Lower lobe of right lung (tissue), 2 donors: ENCODE measurements at regions not wholly inside any gene's neighbourhood (a gene's known extent, or its start where the extent isn't known, plus 50 kb on each side); places are given as distances from the start of the nearest gene placed in this dataset.

Experiments used
- ATAC-seq, 2 donors: fragments of 200-7000 bp; cut with Tn5 transposase; one replicate each; pipeline ENCODE4 v1.9.1; 2020 to 2022; ENCODE audit warnings: mild to moderate bottlenecking in 2 of 2, moderate library complexity in 2 of 2
- DNase-seq: peaks from one replicate; pipeline ENCODE4 v3.0.0-alpha.2; 2020
- H3K27ac ChIP-seq: fragments of 200-600 bp; one replicate; pipeline ENCODE4 v1.8.0; 2022
- H3K27me3 ChIP-seq: fragments of 200-600 bp; one replicate; pipeline ENCODE4 v1.8.0; 2022; ENCODE audit warnings: low read depth
- H3K36me3 ChIP-seq: fragments of 200-600 bp; one replicate; pipeline ENCODE4 v1.8.0; 2022; ENCODE audit warnings: mild to moderate bottlenecking
- H3K4me1 ChIP-seq: fragments of 200-600 bp; one replicate; pipeline ENCODE4 v1.8.0; 2022
- H3K4me3 ChIP-seq: fragments of 200-600 bp; one replicate; pipeline ENCODE4 v1.8.0; 2022; ENCODE audit warnings: mild to moderate bottlenecking
- H3K9me3 ChIP-seq: fragments of 200-600 bp; one replicate; pipeline ENCODE4 v1.8.0; 2022
- intact Hi-C: fragments of 100-400 bp; cut with DNase I; formaldehyde crosslinking; loops from one replicate; pipeline ENCODE4 v1.11.0; 2022
- TF ChIP-seq, protein P1 (sequence below): fragments of 200-600 bp; IDR thresholded peaks from one replicate; pipeline ENCODE4 v1.8.0; 2022; ENCODE audit warnings: antibody characterized with exemption, mild to moderate bottlenecking
- donor health status: DM: no; HTN: yes; CAD: no; lungs with severe emphysema.

DNA sequence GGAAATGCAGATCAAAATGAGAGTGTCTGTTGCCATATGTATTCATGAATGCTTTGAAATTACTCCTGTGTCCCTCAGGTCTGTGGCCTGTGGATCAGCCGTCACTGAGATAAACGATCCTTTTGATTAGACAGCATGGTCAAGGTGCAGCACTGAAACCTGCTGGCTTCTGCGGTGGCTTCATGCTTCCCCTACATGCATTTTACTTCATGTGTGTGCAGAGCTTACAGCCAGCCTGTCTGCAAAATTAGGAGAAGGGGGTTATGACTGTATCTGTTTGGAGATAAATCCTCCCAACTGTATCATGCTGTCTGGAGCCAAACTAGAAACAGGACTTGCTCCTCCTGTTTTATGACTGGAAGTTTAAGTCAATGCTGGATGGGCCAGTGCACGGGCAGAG lies 71.0 kb upstream of the PLPP4 start:
- intact Hi-C loops, result no loop called here
- H3K36me3 ChIP-seq, result no peaks in the 10 kb centered on the region
- no peak for DNase-seq
- ATAC-seq, result no peak
- TF ChIP-seq, protein P1, sequence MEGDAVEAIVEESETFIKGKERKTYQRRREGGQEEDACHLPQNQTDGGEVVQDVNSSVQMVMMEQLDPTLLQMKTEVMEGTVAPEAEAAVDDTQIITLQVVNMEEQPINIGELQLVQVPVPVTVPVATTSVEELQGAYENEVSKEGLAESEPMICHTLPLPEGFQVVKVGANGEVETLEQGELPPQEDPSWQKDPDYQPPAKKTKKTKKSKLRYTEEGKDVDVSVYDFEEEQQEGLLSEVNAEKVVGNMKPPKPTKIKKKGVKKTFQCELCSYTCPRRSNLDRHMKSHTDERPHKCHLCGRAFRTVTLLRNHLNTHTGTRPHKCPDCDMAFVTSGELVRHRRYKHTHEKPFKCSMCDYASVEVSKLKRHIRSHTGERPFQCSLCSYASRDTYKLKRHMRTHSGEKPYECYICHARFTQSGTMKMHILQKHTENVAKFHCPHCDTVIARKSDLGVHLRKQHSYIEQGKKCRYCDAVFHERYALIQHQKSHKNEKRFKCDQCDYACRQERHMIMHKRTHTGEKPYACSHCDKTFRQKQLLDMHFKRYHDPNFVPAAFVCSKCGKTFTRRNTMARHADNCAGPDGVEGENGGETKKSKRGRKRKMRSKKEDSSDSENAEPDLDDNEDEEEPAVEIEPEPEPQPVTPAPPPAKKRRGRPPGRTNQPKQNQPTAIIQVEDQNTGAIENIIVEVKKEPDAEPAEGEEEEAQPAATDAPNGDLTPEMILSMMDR, result no peak
- H3K27ac ChIP-seq, result no peak overlapping the region
- H3K9me3 ChIP-seq, result no peaks in the 10 kb centered on the region
- no peaks in the 10 kb centered on the region for H3K27me3 ChIP-seq
- H3K4me3 ChIP-seq, result no peak overlapping the region
- no peaks in the 10 kb centered on the region for H3K4me1 ChIP-seq

DNA sequence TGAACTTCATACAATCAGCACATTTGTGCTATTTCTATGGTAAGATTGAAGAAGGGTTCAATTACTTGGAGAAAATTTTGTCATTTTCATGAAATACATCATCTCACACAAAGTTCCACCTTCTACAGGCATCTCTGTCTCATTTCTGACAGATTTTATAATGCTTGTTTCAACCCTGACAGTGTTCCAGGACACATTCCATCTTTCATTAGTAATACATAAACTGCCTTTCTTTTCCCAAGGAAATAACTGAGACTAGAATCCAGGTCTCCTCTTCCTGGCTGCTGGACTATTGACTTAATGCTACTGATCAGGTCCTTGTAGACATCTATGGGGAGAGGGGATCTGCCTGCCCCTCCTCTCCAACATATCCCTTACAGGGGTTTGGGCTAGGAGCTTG lies 70.1 kb upstream of the PLPP4 start:
- Histone ChIP-seq H3K4me3 (no peak overlapping the region), H3K27me3 (no peaks in the 10 kb centered on the region), H3K27ac (no peak overlapping the region), H3K36me3 (no peaks in the 10 kb centered on the region), H3K9me3 (no peaks in the 10 kb centered on the region), H3K4me1 (no peaks in the 10 kb centered on the region)
- TF ChIP-seq, protein P1, result no peak
- no peak for ATAC-seq
- no peak for DNase-seq
- intact Hi-C loops, result no loop called here

DNA sequence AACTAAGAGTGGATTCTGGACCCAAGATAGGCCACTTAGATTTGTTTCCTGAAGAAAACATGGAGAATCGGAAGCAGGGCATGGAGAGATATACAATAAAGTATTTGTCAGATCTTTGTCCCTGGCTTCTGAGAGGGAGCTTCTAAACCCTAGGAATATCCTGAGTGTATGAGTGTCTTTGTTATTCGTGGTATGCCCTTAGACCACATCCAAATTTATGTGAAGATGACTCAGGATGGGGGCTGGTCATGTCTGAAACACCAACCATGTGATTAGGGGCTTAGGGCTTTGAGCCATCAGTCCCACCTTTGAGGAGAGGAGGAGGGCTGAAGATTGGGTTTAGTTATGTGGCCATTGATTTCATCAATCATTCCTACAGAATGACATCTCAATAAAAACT lies 69.7 kb upstream of the PLPP4 start:
- Histone ChIP-seq H3K27me3 (no peaks in the 10 kb centered on the region), H3K4me3 (no peak overlapping the region), H3K9me3 (no peaks in the 10 kb centered on the region), H3K4me1 (no peaks in the 10 kb centered on the region), H3K36me3 (no peaks in the 10 kb centered on the region), H3K27ac (no peak overlapping the region)
- no peak for DNase-seq
- intact Hi-C loops, result no loop called here
- TF ChIP-seq, protein P1, result no peak
- ATAC-seq, result no peak

DNA sequence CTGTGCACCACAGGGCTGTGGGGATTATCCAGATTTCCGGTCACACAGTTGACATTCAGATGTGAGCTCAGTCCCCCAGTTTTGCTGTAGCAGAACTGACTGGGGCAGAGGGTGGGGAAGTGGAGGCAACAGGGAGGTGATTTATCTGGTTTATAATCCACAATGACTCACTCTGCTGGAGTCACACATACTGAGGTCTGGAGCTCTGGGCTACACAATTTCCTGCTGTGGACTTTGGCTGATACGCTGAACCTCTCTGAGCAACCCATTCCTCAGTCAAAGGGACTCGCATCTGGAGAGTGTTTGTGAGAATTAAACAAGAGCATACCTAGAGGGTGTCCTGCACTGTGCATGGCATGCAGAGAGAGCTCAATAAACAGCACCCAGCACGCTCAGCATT lies 64.8 kb upstream of the PLPP4 start:
- Histone ChIP-seq H3K27ac (no peak overlapping the region), H3K36me3 (no peaks in the 10 kb centered on the region), H3K4me1 (no peaks in the 10 kb centered on the region), H3K27me3 (no peaks in the 10 kb centered on the region), H3K9me3 (no peaks in the 10 kb centered on the region), H3K4me3 (no peak overlapping the region)
- TF ChIP-seq, protein P1, result no peak
- DNase-seq (no peak), ATAC-seq (peak in 1 of 2 donors; percentile 10)
- intact Hi-C loops, result no loop called here

DNA sequence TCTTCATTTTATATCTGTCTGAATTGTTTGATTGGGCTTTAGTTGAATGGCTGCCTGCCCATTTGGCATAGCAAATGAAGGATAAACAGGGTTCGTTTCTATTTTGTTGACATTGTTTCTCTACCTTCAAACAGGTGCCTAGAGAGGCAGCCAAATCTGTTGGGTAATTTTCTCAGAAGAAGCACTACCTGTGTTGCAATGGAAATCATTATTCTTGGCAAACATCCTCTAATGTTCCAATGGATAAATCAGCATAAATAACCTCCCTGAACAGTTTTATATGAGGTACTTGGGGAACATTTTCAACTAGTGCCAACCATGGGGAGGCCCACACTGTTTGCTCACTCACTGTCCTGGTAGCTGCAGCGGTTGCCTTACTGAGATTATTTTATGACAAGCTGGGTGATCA lies 64.4 kb upstream of the PLPP4 start:
- no peaks in the 10 kb centered on the region for H3K4me1 ChIP-seq
- H3K27me3 ChIP-seq, result no peaks in the 10 kb centered on the region
- intact Hi-C loops, result no loop called here
- no peak overlapping the region for H3K27ac ChIP-seq
- peak in 1 of 2 donors; percentile 13 for ATAC-seq
- H3K4me3 ChIP-seq, result no peak overlapping the region
- no peaks in the 10 kb centered on the region for H3K9me3 ChIP-seq
- DNase-seq, result no peak
- no peaks in the 10 kb centered on the region for H3K36me3 ChIP-seq
- TF ChIP-seq, protein P1, result no peak

DNA sequence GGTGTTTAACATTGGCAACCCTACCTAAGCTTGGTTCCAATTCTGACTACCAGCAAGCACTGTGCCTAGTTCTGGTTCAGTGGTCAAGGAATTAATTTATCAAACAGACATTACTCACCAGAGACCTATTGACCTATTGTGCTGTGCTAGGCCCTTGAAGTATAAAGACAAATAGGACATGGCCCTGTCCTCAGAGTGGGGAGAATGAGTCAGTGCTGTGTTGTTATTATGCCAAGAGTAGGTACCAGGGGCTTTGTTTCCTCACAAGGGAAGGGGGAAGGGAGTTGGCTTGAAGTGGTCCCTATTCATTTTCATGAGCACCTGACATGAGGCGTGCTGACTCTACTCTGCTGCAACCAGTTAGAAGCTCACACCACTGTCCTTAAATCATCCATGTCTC lies 62.6 kb upstream of the PLPP4 start:
- TF ChIP-seq, protein P1, result no peak
- H3K4me3 ChIP-seq, result no peak overlapping the region
- intact Hi-C loops, result no loop called here
- H3K27ac ChIP-seq, result no peak overlapping the region
- no peaks in the 10 kb centered on the region for H3K4me1 ChIP-seq
- no peaks in the 10 kb centered on the region for H3K36me3 ChIP-seq
- H3K9me3 ChIP-seq, result no peaks in the 10 kb centered on the region
- no peak for DNase-seq
- ATAC-seq, result peak in 1 of 2 donors; percentile 41
- H3K27me3 ChIP-seq, result no peaks in the 10 kb centered on the region
